NT2/D1 (cell line): ENCODE measurements at regions not wholly inside any gene's neighbourhood (a gene's known extent, or its start where the extent isn't known, plus 50 kb on each side); places are given as distances from the start of the nearest gene placed in this dataset.

Experiments
- DNase-seq: peaks from one replicate; pipeline ENCODE4 v3.0.0-alpha.2; 2011; ENCODE audit warnings: low read depth, low spot score
- H3K27me3 ChIP-seq: 2 replicates; pipeline ENCODE4 v1.6.0; 2011; ENCODE audit warnings: mild to moderate bottlenecking; ENCODE audit not compliant: insufficient read length, insufficient read depth
- H3K36me3 ChIP-seq: 2 replicates; pipeline ENCODE4 v1.6.1; 2011; ENCODE audit warnings: mild to moderate bottlenecking, low read length, mixed read lengths; ENCODE audit not compliant: insufficient read depth, insufficient read length
- H3K4me1 ChIP-seq: 2 replicates; pipeline ENCODE4 v1.5.1; 2011; ENCODE audit not compliant: insufficient read depth, insufficient read length
- H3K4me3 ChIP-seq: 2 replicates; pipeline ENCODE4 v1.5.1; 2011; ENCODE audit warnings: low read depth; ENCODE audit not compliant: insufficient read length
- H3K9ac ChIP-seq: 2 replicates; pipeline ENCODE4 v1.6.0; 2011; ENCODE audit warnings: low read depth; ENCODE audit not compliant: insufficient read length
- H3K9me3 ChIP-seq: 2 replicates; pipeline ENCODE4 v1.5.1; 2011; ENCODE audit warnings: mild to moderate bottlenecking, low read length; ENCODE audit not compliant: insufficient read depth
- SUZ12 ChIP-seq: IDR thresholded peaks from 2 replicates; pipeline ENCODE4 v1.6.1; 2011; ENCODE audit not compliant: insufficient read length, insufficient read depth; ENCODE audit errors: extremely low read depth
- YY1 ChIP-seq: IDR thresholded peaks from 2 replicates; pipeline ENCODE4 v1.6.1; 2011; ENCODE audit not compliant: insufficient read length, insufficient read depth
- ZNF274 ChIP-seq: IDR thresholded peaks from 2 replicates; pipeline ENCODE4 v1.6.1; 2011; ENCODE audit warnings: mild to moderate bottlenecking, low read depth, low read length

DNA sequence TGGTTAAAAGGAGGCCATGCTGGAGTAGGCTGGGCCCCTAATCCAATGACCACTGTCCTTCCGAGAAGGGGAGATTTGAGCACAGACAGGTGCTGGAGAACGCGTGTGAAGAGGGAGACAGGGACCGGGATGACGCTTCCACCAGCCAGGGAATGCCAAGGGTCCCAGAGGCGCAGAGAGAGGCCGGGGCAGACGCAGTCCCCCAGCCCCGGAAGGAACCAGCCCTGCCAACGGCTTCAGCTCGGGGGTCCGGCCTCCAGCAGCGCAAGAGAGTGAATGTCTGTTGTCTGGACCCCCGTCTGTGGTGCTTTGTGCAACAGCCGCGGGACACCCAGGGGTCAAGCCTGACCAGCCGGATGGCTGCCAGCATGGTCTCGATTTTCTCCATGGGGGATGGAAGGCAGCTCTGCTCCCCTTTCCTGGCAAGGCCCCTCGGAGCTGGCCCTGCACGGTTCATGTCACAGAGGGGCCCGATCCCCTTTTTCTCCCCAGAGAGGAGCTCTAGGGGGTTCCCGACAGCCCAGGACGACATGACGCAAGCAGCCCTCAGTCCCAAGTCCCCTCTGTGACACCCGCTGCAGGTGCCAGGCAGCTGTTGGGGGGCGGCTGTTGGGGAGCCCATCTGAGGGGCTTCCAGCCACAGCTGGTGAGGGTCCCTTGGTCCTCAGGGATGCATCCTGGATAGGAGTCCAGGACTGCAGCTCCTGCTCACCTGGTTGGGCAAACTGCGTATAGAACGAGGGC, 73.5 kb downstream of the SIK1 start:
- peaks cover 16% of the 10 kb centered on the region for H3K4me1 ChIP-seq
- DNase-seq: no peak
- no peaks in the 10 kb centered on the region for H3K36me3 ChIP-seq
- TF ChIP-seq SUZ12 (no peak), YY1 (no peak), ZNF274 (no peak)
- no peak overlapping the region for H3K4me3 ChIP-seq
- H3K9ac ChIP-seq: no peak overlapping the region
- no peaks in the 10 kb centered on the region for H3K27me3 ChIP-seq
- peaks cover 3% of the 10 kb centered on the region; the same call in 1 of the 2 replicates for H3K9me3 ChIP-seq

DNA sequence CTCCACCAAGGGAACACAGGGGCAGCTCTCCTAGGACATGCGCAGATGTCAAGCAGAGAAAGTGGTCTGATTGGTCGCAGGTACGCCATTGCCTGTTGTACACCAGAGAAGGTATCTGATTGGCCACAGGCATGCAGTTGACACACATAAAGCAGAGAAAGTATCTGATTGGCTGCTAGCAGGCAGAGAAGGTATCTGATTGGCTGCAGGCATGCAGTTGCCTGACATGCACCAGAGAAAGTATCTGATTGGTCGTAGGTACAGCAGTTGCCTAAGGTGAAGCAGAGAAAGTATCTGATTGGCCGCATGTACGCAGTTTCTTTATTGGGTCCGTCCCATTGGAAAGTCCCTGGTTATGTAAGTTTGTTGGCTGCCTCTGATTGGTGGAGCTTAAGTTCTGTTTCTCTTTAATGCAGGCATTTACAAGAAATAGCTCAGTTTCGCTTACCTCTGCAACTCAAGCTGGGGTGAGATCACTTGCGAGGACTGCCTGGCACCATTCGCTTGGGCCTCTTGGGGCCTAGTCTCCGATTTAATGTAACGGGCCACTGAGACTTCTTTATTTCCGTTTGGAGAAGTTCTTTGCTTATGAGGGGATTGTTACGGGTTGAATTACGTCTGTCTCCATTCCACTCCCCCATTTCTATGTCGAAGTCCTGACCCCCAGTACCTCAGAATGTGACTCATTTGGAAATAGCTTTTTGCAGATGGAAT, 74.2 kb downstream of the SIK1 start:
- no peak for DNase-seq
- Histone ChIP-seq H3K9me3 (peaks cover 3% of the 10 kb centered on the region; the same call in 1 of the 2 replicates), H3K27me3 (no peaks in the 10 kb centered on the region), H3K36me3 (no peaks in the 10 kb centered on the region), H3K4me1 (peaks cover 19% of the 10 kb centered on the region), H3K4me3 (no peak overlapping the region), H3K9ac (no peak overlapping the region)
- TF ChIP-seq YY1 (no peak), SUZ12 (no peak), ZNF274 (no peak)

DNA sequence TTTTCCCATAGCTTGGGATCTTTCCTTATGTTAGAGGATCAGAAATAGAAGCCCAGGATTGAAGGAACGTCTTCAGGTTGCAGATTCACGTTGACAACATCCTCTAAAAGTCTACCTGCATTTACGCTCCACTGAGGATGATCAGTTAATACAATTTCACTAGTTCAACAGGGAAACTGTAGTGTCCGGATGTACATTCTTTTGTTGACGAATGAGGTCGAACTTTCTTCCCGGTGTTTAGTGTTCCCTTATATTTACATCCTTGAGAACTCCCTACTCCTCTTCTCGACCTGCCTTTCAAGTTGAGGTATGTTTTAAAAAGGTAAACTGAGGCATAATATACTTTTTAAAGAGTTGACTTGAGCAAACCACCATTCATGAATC, 74.8 kb downstream of the SIK1 start:
- Histone ChIP-seq H3K9ac (no peak overlapping the region), H3K4me3 (no peak overlapping the region), H3K4me1 (peaks cover 19% of the 10 kb centered on the region), H3K27me3 (no peaks in the 10 kb centered on the region), H3K9me3 (peaks cover 3% of the 10 kb centered on the region; the same call in 1 of the 2 replicates), H3K36me3 (no peaks in the 10 kb centered on the region)
- DNase-seq: no peak
- TF ChIP-seq ZNF274 (no peak), YY1 (no peak), SUZ12 (no peak)

DNA sequence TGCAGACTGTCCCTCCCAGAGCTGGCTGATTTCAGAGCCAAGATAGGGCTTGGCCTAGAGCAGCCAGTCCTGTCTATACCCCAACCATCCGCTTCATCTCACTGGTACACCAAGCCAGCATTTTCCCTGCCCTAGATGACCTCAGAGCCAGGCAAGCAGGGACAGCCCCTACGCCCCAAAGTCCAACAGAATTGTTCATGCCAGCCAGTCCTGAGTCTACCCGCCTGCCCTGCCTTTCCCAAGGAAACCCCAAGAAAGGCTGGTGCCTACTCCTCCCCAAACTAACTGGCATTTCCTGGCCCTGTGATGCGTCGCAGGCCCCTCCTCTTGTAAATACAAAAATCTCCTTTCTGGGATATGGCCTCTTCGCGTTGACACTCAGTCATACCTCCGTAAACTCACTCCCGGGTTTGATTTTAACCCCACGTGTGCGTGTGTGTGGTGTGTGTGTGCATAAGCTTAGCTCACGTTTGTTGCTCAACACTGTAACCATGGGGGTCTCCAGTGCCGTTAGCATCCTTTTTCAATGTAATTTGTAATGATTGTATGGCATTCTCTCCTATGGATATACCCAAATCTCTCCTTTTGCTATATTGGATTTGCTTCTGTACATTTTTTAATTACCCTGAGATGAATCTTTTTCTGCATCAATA, 75.3 kb downstream of the SIK1 start:
- Histone ChIP-seq H3K4me3 (no peak overlapping the region), H3K36me3 (no peaks in the 10 kb centered on the region), H3K9ac (no peak overlapping the region), H3K27me3 (no peaks in the 10 kb centered on the region), H3K9me3 (peaks cover 3% of the 10 kb centered on the region; the same call in 1 of the 2 replicates), H3K4me1 (peaks cover 20% of the 10 kb centered on the region)
- DNase-seq: no peak
- TF ChIP-seq SUZ12 (no peak), YY1 (no peak), ZNF274 (no peak)

DNA sequence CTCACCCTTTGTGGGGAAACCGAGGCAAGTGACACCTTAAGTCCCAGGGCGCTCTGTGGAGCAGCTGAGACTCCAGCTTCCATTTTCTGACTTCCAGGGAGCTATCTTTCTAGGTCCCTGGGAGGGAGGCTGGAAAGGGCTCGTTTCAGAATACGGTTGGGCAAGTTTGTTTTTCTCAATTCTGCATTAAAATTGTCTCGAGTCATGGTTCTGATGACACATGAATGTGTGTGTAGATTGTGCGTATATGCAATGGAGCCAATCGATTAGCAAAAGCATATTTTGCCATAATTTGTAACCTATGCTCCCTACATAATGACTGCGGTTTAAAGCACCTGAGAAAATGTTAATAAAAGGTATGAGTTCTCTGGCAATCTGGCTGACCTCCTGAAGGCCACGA, 77.3 kb downstream of the SIK1 start:
- Histone ChIP-seq H3K36me3 (no peaks in the 10 kb centered on the region), H3K4me1 (peaks cover 25% of the 10 kb centered on the region), H3K9me3 (peaks cover 3% of the 10 kb centered on the region; the same call in 1 of the 2 replicates), H3K4me3 (no peak overlapping the region), H3K27me3 (no peaks in the 10 kb centered on the region), H3K9ac (no peak overlapping the region)
- TF ChIP-seq YY1 (no peak), ZNF274 (no peak), SUZ12 (no peak)
- no peak for DNase-seq

DNA sequence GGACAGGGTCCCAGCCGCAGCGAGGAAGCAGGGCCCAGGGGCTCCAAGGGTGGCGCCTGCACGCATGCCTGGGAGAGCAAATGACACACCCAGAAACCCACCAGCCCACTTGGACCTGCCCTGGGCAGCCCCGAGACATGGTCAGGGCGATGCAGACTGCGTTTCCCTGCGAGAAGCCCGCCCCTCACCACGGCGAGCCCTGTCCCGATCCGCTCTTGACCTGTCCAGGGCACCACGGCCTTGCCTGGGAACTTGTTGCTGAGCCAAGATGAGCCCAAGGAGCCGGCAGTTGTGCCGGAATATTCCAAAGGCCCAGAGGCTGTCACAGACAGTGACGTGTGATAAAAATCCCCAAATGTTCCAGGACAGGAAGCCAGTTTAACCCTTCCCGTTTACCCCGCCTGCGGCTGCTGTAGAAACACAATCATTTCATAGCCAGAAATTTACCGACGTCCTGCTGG, 78.1 kb downstream of the SIK1 start:
- H3K9me3 ChIP-seq: peaks cover 3% of the 10 kb centered on the region; the same call in 1 of the 2 replicates
- no peaks in the 10 kb centered on the region for H3K36me3 ChIP-seq
- H3K4me3 ChIP-seq: no peak overlapping the region
- no peak for DNase-seq
- no peak for TF ChIP-seq ZNF274
- TF ChIP-seq SUZ12: no peak
- TF ChIP-seq YY1: no peak
- peaks cover 31% of the 10 kb centered on the region for H3K4me1 ChIP-seq
- H3K27me3 ChIP-seq: no peaks in the 10 kb centered on the region
- H3K9ac ChIP-seq: no peak overlapping the region

DNA sequence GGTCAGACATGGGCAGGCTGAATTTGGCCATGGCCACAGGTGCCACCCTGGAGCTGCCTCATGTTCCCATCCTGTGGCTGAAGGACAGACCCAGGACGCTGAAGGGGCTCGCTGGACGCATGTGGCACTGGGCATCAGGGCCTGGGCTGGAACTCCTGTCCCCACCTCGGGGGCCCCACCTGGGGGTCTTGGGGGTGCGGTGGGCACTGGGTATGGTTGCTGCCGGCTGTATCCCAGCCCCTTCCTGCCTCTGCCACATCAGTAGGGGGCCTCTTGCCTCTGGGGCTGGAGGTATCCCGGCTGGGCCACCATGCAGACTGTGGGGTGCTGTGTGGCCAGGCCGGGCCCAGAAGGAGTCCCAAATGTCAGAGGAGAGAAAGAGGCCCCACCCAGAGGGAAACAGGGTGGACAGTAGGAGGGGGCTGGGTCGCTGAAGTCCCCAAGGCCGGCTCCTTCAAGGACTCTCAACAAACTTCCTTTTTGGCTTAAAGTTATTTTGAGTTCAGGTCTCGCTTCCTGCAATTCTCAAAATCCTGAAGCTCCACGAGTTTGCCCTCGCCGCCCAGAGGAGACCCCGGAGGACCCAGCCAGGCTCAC, 78.7 kb downstream of the SIK1 start:
- Histone ChIP-seq H3K9ac (no peak overlapping the region), H3K4me3 (no peak overlapping the region), H3K27me3 (no peaks in the 10 kb centered on the region), H3K4me1 (peaks cover 35% of the 10 kb centered on the region), H3K36me3 (no peaks in the 10 kb centered on the region), H3K9me3 (peaks cover 3% of the 10 kb centered on the region; the same call in 1 of the 2 replicates)
- DNase-seq: no peak
- no peak for TF ChIP-seq YY1
- no peak for TF ChIP-seq SUZ12
- TF ChIP-seq ZNF274: no peak
